Astrocyte (in vitro differentiated cells and primary cell): ENCODE measurements at regions not wholly inside any gene's neighbourhood (a gene's known extent, or its start where the extent isn't known, plus 50 kb on each side); places are given as distances from the start of the nearest gene placed in this dataset.

Experiments used
- DNase-seq: peaks from one replicate; pipeline ENCODE4 v3.0.0-alpha.2; 2010; ENCODE audit warnings: low read depth
- FAIRE-seq: peaks from 2 replicates; lab custom pipeline; 2011; peaks lifted over from hg19 to GRCh38; lab: Jason Lieb, UNC
- H2AFZ ChIP-seq: 2 replicates; pipeline ENCODE4 v1.6.0; 2012; ENCODE audit warnings: low read depth, low read length, inconsistent platforms
- H3K27ac ChIP-seq: 2 replicates; pipeline ENCODE4 v1.5.1; 2011; ENCODE audit warnings: low read depth, low read length, inconsistent platforms
- H3K27me3 ChIP-seq: 2 replicates; pipeline ENCODE4 v1.6.0; 2011; ENCODE audit warnings: low read length, inconsistent platforms; ENCODE audit not compliant: insufficient read depth
- H3K36me3 ChIP-seq: 2 replicates; pipeline ENCODE4 v1.5.1; 2011; ENCODE audit warnings: low read length, inconsistent platforms; ENCODE audit not compliant: insufficient read depth
- H3K4me1 ChIP-seq: 2 replicates; pipeline ENCODE4 v1.5.1; 2011; ENCODE audit warnings: low read length, inconsistent platforms; ENCODE audit not compliant: insufficient read depth
- H3K4me2 ChIP-seq: 2 replicates; pipeline ENCODE4 v1.6.0; 2012; ENCODE audit warnings: low read length, inconsistent platforms
- H3K4me3 ChIP-seq: 2 replicates; pipeline ENCODE4 v1.5.1; 2011; ENCODE audit warnings: low read depth, mild to moderate bottlenecking, low read length, inconsistent platforms; ENCODE audit not compliant: insufficient read depth
- H3K79me2 ChIP-seq: 2 replicates; pipeline ENCODE4 v1.6.0; 2012; ENCODE audit warnings: mild to moderate bottlenecking, low read length, inconsistent platforms; ENCODE audit not compliant: insufficient read depth
- H3K9ac ChIP-seq: 2 replicates; pipeline ENCODE4 v1.6.0; 2012; ENCODE audit warnings: mild to moderate bottlenecking, low read length, inconsistent platforms
- H3K9me3 ChIP-seq: 2 replicates; pipeline ENCODE4 v1.5.1; 2012; ENCODE audit warnings: low read depth, mild to moderate bottlenecking, low read length, inconsistent platforms; ENCODE audit not compliant: insufficient read depth
- H4K20me1 ChIP-seq: 2 replicates; pipeline ENCODE4 v1.6.0; 2012; ENCODE audit warnings: low read length, inconsistent platforms; ENCODE audit not compliant: insufficient read depth
- H3K27ac Mint-ChIP-seq: one replicate; pipeline ENCODE4 v1.8.0; 2021; ENCODE audit warnings: mild to moderate bottlenecking, mixed read lengths; ENCODE audit not compliant: unreplicated experiment
- H3K27me3 Mint-ChIP-seq: one replicate; pipeline ENCODE4 v1.8.0; 2021; ENCODE audit warnings: low read depth, mixed read lengths; ENCODE audit not compliant: unreplicated experiment
- H3K36me3 Mint-ChIP-seq: one replicate; pipeline ENCODE4 v1.8.0; 2021; ENCODE audit warnings: low read depth, mixed read lengths; ENCODE audit not compliant: unreplicated experiment
- H3K4me1 Mint-ChIP-seq: one replicate; pipeline ENCODE4 v1.8.0; 2021; ENCODE audit warnings: low read depth, mixed read lengths; ENCODE audit not compliant: unreplicated experiment
- H3K4me3 Mint-ChIP-seq: one replicate; pipeline ENCODE4 v1.8.0; 2021; ENCODE audit warnings: mild to moderate bottlenecking, moderate library complexity, mixed read lengths; ENCODE audit not compliant: unreplicated experiment
- H3K9me3 Mint-ChIP-seq: one replicate; pipeline ENCODE4 v1.8.0; 2021; ENCODE audit warnings: mild to moderate bottlenecking, mixed read lengths; ENCODE audit not compliant: unreplicated experiment
- CTCF ChIP-seq: IDR thresholded peaks from 2 replicates; pipeline ENCODE4 v1.5.1; 2011; ENCODE audit warnings: low read depth, mild to moderate bottlenecking, inconsistent platforms, low read length, moderate library complexity; ENCODE audit not compliant: insufficient read depth
- EZH2 ChIP-seq: IDR thresholded peaks from 2 replicates; pipeline ENCODE4 v1.6.1; 2012; ENCODE audit warnings: mild to moderate bottlenecking, low read length, inconsistent platforms; ENCODE audit not compliant: insufficient read depth

DNA sequence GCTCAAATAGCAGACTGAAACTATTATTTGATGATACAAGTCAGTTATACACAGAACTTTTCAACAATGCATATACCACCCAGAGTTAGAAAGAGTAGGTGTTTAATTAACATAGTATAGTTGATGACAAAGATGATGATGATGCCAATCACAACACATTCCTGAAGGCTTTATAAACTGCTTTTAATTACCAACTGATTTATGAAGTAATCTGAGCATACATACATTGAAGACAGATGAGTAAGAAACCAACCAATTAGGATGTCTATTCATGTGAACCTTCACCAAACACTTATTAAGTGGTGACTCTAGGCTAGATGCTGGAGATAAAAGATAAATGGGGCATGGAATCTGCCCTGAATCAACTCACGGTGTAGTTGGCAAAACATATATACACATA lies 600.9 kb upstream of the FLRT2 start:
- H3K27ac ChIP-seq = no peak overlapping the region
- no peak overlapping the region for H3K9ac ChIP-seq
- Mint-ChIP-seq H3K27ac (no peak overlapping the region), H3K4me3 (no peak overlapping the region), H3K9me3 (peaks cover 2% of the 10 kb centered on the region), H3K27me3 (no peaks in the 10 kb centered on the region), H3K36me3 (no peaks in the 10 kb centered on the region), H3K4me1 (peaks cover 15% of the 10 kb centered on the region)
- no peaks in the 10 kb centered on the region for H3K79me2 ChIP-seq
- DNase-seq (no peak), FAIRE-seq (no peak)
- H3K4me1 ChIP-seq = no peaks in the 10 kb centered on the region
- TF ChIP-seq CTCF = no peak
- no peak for TF ChIP-seq EZH2
- H3K27me3 ChIP-seq = no peaks in the 10 kb centered on the region
- no peak overlapping the region for H3K4me2 ChIP-seq
- no peaks in the 10 kb centered on the region for H3K36me3 ChIP-seq
- H2AFZ ChIP-seq = no peak overlapping the region
- H3K9me3 ChIP-seq = no peaks in the 10 kb centered on the region
- no peak overlapping the region for H3K4me3 ChIP-seq
- H4K20me1 ChIP-seq = no peaks in the 10 kb centered on the region

DNA sequence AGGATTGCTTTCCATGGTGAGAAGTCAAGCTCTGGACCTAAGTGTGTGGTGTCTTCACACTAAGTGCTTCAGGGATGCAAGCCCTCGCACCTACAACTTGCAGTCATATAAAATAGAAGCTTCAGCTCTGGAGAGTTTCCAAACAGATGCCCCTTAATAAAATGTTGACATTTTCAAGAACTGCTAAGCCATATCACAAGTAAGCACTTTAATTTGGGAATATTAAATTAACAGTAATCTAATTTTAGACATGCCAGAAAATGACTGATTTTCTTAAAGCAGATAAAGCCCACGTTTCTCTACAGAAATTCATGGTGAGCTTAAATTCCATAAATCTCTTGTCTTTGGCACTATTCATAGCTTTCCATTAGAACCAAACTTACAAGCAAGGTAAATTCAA lies 600.1 kb upstream of the FLRT2 start:
- H4K20me1 ChIP-seq = no peaks in the 10 kb centered on the region
- no peaks in the 10 kb centered on the region for H3K27me3 ChIP-seq
- H3K27ac Mint-ChIP-seq = no peak overlapping the region
- no peaks in the 10 kb centered on the region for H3K4me1 ChIP-seq
- no peaks in the 10 kb centered on the region for H3K36me3 Mint-ChIP-seq
- H3K36me3 ChIP-seq = no peaks in the 10 kb centered on the region
- no peak overlapping the region for H3K4me2 ChIP-seq
- peaks cover 15% of the 10 kb centered on the region for H3K4me1 Mint-ChIP-seq
- H3K9me3 ChIP-seq = no peaks in the 10 kb centered on the region
- no peaks in the 10 kb centered on the region for H3K27me3 Mint-ChIP-seq
- H3K27ac ChIP-seq = no peak overlapping the region
- no peak overlapping the region for H2AFZ ChIP-seq
- no peak overlapping the region for H3K4me3 Mint-ChIP-seq
- no peaks in the 10 kb centered on the region for H3K79me2 ChIP-seq
- DNase-seq (no peak), FAIRE-seq (no peak)
- peaks cover 2% of the 10 kb centered on the region for H3K9me3 Mint-ChIP-seq
- H3K9ac ChIP-seq = no peak overlapping the region
- TF ChIP-seq CTCF (no peak), EZH2 (no peak)
- no peak overlapping the region for H3K4me3 ChIP-seq

GRCh38 chr14:84937016-84937415 lies 592.9 kb upstream of the FLRT2 start:
- Histone ChIP-seq H4K20me1 (no peaks in the 10 kb centered on the region), H3K36me3 (no peaks in the 10 kb centered on the region), H3K4me1 (no peaks in the 10 kb centered on the region), H3K4me3 (no peak overlapping the region), H3K27ac (no peak overlapping the region), H2AFZ (no peak overlapping the region), H3K4me2 (no peak overlapping the region), H3K79me2 (no peaks in the 10 kb centered on the region), H3K9ac (no peak overlapping the region), H3K9me3 (no peaks in the 10 kb centered on the region), H3K27me3 (no peaks in the 10 kb centered on the region)
- H3K27me3 Mint-ChIP-seq = no peaks in the 10 kb centered on the region
- FAIRE-seq (no peak), DNase-seq (no peak)
- H3K9me3 Mint-ChIP-seq = peaks cover 2% of the 10 kb centered on the region
- no peak overlapping the region for H3K27ac Mint-ChIP-seq
- peaks cover 9% of the 10 kb centered on the region for H3K4me1 Mint-ChIP-seq
- H3K36me3 Mint-ChIP-seq = no peaks in the 10 kb centered on the region
- no peak overlapping the region for H3K4me3 Mint-ChIP-seq
- TF ChIP-seq CTCF (no peak), EZH2 (no peak)
